GM12878 (cell line): ENCODE measurements at regions not wholly inside any gene's neighbourhood (a gene's known extent, or its start where the extent isn't known, plus 50 kb on each side); places are given as distances from the start of the nearest gene placed in this dataset.

Experiments
- ATAC-seq: fragments of 200-7000 bp; cut with Tn5 transposase; 3 replicates; pipeline ENCODE4 v1.9.1; 2020; ENCODE audit warnings: mild to moderate bottlenecking, moderate library complexity
- BruUV-seq: library from RNA; stranded (reverse); fragments of 400-500 nt; replicated peaks from 2 replicates; lab custom pipeline; 2021; lab: Mats Ljungman, UMichigan
- CTCF ChIA-PET: fragments of 300-600 bp; sonication (Branson Sonifier 250); formaldehyde crosslinking; extraction: SDS; loops from one replicate; lab custom pipeline; 2021; ENCODE audit warnings: inconsistent platforms; lab: Yijun Ruan, JAX
- POLR2A ChIA-PET: fragments of 350-600 bp; formaldehyde crosslinking; extraction: SDS; loops from one replicate; lab custom pipeline; 2021; ENCODE audit warnings: inconsistent platforms; lab: Charles Lee
- RAD21 ChIA-PET: fragments of 300-600 bp; sonication (Branson Sonifier 250); formaldehyde crosslinking; loops from one replicate; lab custom pipeline; 2023; ENCODE audit warnings: antibody characterized with exemption; ENCODE audit not compliant: unreplicated experiment; lab: Charles Lee
- SMC1A ChIA-PET: fragments of 300-600 bp; sonication (Branson Sonifier 250); formaldehyde crosslinking; loops from one replicate; lab custom pipeline; 2023; ENCODE audit not compliant: unreplicated experiment, uncharacterized antibody; lab: Charles Lee
- DNase-seq: peaks from one replicate; pipeline ENCODE4 v3.0.0-alpha.2; 2011; ENCODE audit warnings: low read depth, low spot score
- FAIRE-seq: peaks from 3 replicates; lab custom pipeline; 2011; peaks lifted over from hg19 to GRCh38; lab: Jason Lieb, UNC
- H2AFZ ChIP-seq: 2 replicates; pipeline ENCODE4 v1.6.0; 2011; ENCODE audit warnings: low read depth, low read length, control low read depth; ENCODE audit not compliant: control insufficient read depth
- H3K27ac ChIP-seq: 2 replicates; pipeline ENCODE4 v1.5.1; 2011; ENCODE audit warnings: control low read depth; ENCODE audit not compliant: control insufficient read depth, insufficient read depth
- H3K27me3 ChIP-seq, 2 experiments: replicated peaks in 1 of 2; 2 replicates each; pipeline versions ENCODE4 v1.6.0 to v1.6.1; 2011; ENCODE audit warnings: low read length in 1 of 2; ENCODE audit not compliant: control insufficient read depth in 2 of 2, insufficient read depth in 2 of 2
- H3K36me3 ChIP-seq, 2 experiments: 2 replicates each; pipeline ENCODE4 v1.5.1; 2011; ENCODE audit warnings: low read length in 1 of 2; ENCODE audit not compliant: control insufficient read depth in 2 of 2, insufficient read depth in 2 of 2
- H3K4me1 ChIP-seq: 2 replicates; pipeline ENCODE4 v1.6.1; 2011; ENCODE audit warnings: mild to moderate bottlenecking, low read length, moderate library complexity, mixed read lengths; ENCODE audit not compliant: control insufficient read depth, insufficient read depth
- H3K4me2 ChIP-seq: 2 replicates; pipeline ENCODE4 v1.6.0; 2011; ENCODE audit warnings: control low read depth; ENCODE audit not compliant: control insufficient read depth, insufficient read depth
- H3K4me3 ChIP-seq: fragments of 200-600 bp; sonication (generic); 2 replicates; pipeline ENCODE4 v1.5.1; 2016
- H3K79me2 ChIP-seq: 2 replicates; pipeline ENCODE4 v1.6.0; 2011; ENCODE audit warnings: low read length; ENCODE audit not compliant: control insufficient read depth, insufficient read depth
- H3K9ac ChIP-seq: 2 replicates; pipeline ENCODE4 v1.8.0; 2011; ENCODE audit warnings: low read length, control low read depth, mixed read lengths; ENCODE audit not compliant: control insufficient read depth, insufficient read depth
- H3K9me3 ChIP-seq: replicated peaks from 3 replicates; pipeline ENCODE4 v1.5.1; 2011; ENCODE audit warnings: mild to moderate bottlenecking, low read length; ENCODE audit not compliant: control insufficient read depth, insufficient read depth
- H4K20me1 ChIP-seq: 2 replicates; pipeline ENCODE4 v1.6.0; 2011; ENCODE audit not compliant: control insufficient read depth, insufficient read depth
- FOS ChIP-seq: IDR thresholded peaks from 3 replicates; pipeline ENCODE4 v1.6.1; 2011; ENCODE audit warnings: borderline replicate concordance; ENCODE audit not compliant: insufficient read length; ENCODE audit errors: extremely low read depth
- ZNF384 ChIP-seq: IDR thresholded peaks from 2 replicates; pipeline ENCODE4 v1.6.1; 2012; ENCODE audit warnings: low read depth, mild to moderate bottlenecking, low read length, improper control_type of control experiment, borderline replicate concordance
- in situ Hi-C: fragments of 300-500 bp; cut with MboI; formaldehyde crosslinking; loops from 9 replicates; pipeline ENCODE4 v1.14.3; 2018; ENCODE audit warnings: mixed read lengths
- intact Hi-C: fragments of 100-400 bp; cut with micrococcal nuclease; formaldehyde crosslinking; loops from one replicate; pipeline ENCODE4 v1.14.2; 2022; ENCODE audit not compliant: unreplicated experiment
- TF ChIP-seq, protein P1 (sequence below): IDR thresholded peaks from 2 replicates; pipeline ENCODE4 v1.6.1; 2012; ENCODE audit warnings: improper control_type of control experiment, low read depth, low read length; ENCODE audit not compliant: insufficient replicate concordance

DNA sequence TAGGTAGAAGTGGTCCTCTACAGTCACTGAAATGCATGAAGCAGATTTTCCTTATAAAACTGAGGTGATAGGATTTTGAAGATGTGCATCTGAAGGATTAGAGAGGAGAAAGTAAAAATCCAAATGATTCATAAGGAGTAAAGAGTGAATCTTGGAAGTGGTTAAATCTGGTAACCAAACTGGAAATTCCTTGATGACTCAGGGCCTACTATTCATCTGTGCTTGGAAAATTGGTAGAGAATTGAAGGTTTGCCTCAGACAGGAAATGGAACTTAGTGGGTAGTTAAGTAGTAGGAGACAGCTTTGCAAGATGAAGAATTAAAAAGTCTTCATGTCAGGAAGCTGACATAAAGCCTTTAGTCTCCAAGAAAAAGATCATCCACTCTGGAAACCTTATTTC, 368.9 kb upstream of the CTSO start:
- in situ Hi-C loops = no loop called here
- H3K9ac ChIP-seq = no peak overlapping the region
- BruUV-seq = no TSS peak
- ChIA-PET CTCF (no interaction called here), RAD21 (no interaction called here), POLR2A (no interaction called here), SMC1A (no interaction called here)
- H3K9me3 ChIP-seq = no peaks in the 10 kb centered on the region
- H3K4me1 ChIP-seq = no peaks in the 10 kb centered on the region
- no peak overlapping the region for H2AFZ ChIP-seq
- intact Hi-C loops = no loop called here
- no peaks in the 10 kb centered on the region for H3K36me3 ChIP-seq
- no peak for DNase-seq
- H3K27ac ChIP-seq = no peak overlapping the region
- no peak overlapping the region for H3K4me2 ChIP-seq
- ATAC-seq = no peak
- no peak for FAIRE-seq
- no peaks in the 10 kb centered on the region for H3K27me3 ChIP-seq
- no peak overlapping the region for H3K4me3 ChIP-seq
- H4K20me1 ChIP-seq = no peaks in the 10 kb centered on the region
- TF ChIP-seq ZNF384 (no peak), FOS (no peak)
- TF ChIP-seq, protein P1, sequence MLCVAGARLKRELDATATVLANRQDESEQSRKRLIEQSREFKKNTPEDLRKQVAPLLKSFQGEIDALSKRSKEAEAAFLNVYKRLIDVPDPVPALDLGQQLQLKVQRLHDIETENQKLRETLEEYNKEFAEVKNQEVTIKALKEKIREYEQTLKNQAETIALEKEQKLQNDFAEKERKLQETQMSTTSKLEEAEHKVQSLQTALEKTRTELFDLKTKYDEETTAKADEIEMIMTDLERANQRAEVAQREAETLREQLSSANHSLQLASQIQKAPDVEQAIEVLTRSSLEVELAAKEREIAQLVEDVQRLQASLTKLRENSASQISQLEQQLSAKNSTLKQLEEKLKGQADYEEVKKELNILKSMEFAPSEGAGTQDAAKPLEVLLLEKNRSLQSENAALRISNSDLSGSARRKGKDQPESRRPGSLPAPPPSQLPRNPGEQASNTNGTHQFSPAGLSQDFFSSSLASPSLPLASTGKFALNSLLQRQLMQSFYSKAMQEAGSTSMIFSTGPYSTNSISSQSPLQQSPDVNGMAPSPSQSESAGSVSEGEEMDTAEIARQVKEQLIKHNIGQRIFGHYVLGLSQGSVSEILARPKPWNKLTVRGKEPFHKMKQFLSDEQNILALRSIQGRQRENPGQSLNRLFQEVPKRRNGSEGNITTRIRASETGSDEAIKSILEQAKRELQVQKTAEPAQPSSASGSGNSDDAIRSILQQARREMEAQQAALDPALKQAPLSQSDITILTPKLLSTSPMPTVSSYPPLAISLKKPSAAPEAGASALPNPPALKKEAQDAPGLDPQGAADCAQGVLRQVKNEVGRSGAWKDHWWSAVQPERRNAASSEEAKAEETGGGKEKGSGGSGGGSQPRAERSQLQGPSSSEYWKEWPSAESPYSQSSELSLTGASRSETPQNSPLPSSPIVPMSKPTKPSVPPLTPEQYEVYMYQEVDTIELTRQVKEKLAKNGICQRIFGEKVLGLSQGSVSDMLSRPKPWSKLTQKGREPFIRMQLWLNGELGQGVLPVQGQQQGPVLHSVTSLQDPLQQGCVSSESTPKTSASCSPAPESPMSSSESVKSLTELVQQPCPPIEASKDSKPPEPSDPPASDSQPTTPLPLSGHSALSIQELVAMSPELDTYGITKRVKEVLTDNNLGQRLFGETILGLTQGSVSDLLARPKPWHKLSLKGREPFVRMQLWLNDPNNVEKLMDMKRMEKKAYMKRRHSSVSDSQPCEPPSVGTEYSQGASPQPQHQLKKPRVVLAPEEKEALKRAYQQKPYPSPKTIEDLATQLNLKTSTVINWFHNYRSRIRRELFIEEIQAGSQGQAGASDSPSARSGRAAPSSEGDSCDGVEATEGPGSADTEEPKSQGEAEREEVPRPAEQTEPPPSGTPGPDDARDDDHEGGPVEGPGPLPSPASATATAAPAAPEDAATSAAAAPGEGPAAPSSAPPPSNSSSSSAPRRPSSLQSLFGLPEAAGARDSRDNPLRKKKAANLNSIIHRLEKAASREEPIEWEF = no peak
- no peaks in the 10 kb centered on the region for H3K79me2 ChIP-seq
